GM12892 (cell line): ENCODE measurements at regions not wholly inside any gene's neighbourhood (a gene's known extent, or its start where the extent isn't known, plus 50 kb on each side); places are given as distances from the start of the nearest gene placed in this dataset.

ENCODE experiments used
- POLR2A ChIP-seq: IDR thresholded peaks from 2 replicates; pipeline ENCODE4 v1.6.1; 2011; ENCODE audit warnings: low read depth, low read length, control low read depth
- POLR2AphosphoS5 ChIP-seq: IDR thresholded peaks from 2 replicates; pipeline ENCODE4 v1.6.1; 2011; ENCODE audit warnings: low read depth, low read length, control low read depth
- TAF1 ChIP-seq: IDR thresholded peaks from 2 replicates; pipeline ENCODE4 v1.6.1; 2011; ENCODE audit warnings: low read depth, mild to moderate bottlenecking, control low read depth, low read length, borderline replicate concordance

DNA sequence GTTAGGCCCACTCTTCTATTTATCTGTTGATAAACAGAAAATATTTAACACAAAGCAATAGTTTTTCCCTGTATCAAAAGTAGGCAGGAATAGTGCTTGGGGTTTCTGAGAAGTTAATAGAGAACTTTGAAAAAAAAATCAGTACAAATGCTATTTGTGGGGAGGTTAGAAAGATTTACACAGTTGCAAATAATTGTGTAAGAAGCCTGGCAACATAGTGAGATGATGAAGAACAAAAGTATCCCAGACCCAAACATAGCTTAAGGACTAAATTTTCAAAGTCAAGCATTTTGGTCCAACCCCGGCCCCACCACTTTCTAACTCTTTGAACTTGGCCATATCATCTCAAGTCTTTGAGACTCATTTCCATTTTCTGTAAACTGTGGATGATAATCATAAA lies 687.5 kb upstream of the TMEM132C start:
- no peak for TF ChIP-seq TAF1
- no peak for TF ChIP-seq POLR2A
- no peak for TF ChIP-seq POLR2AphosphoS5
